Spleen (tissue), 7 donors: ENCODE measurements at regions not wholly inside any gene's neighbourhood (a gene's known extent, or its start where the extent isn't known, plus 50 kb on each side); places are given as distances from the start of the nearest gene placed in this dataset.

Experiments
- CTCF ChIP-seq, 11 experiments: fragments of 200-600 bp in 7 of 11; fragments of 450-650 bp in 4 of 11; sonication (generic) in 4 of 11; IDR thresholded peaks in 8 of 11; conservative IDR thresholded peaks in 3 of 11; 1 replicate in 7 of 11; 2 replicates in 4 of 11; pipeline versions ENCODE4 v1.4.0 to v1.8.0; 2016 to 2021; ENCODE audit warnings: antibody characterized with exemption in 11 of 11, inconsistent platforms in 4 of 11, mild to moderate bottlenecking in 1 of 11
- POLR2A ChIP-seq, 3 donors: fragments of 450-650 bp; IDR thresholded peaks; one replicate each; pipeline ENCODE4 v1.5.1; 2017; ENCODE audit warnings: antibody characterized with exemption in 3 of 3, mild to moderate bottlenecking in 1 of 3
- POLR2AphosphoS5 ChIP-seq, 3 donors: sonication (generic); formaldehyde crosslinking; IDR thresholded peaks; one replicate each; pipeline ENCODE4 v1.5.1; 2017; ENCODE audit warnings: antibody characterized with exemption in 3 of 3
- donor health status: DM: no; HTN: no; CAD: no; lungs with moderate emphysema.
- donor health status: DM: no; HTN: no; CAD: no.
- donor health status: DM: no; HTN: no; CAD: no.

GRCh38 chr5:101915554-101915953 is 380.5 kb downstream of the SLCO4C1 start:
- TF ChIP-seq POLR2AphosphoS5 (IDR thresholded peaks at IDR 0.05) (no peak), CTCF (IDR thresholded peaks at IDR 0.05 in 8 of 11, conservative IDR thresholded peaks at IDR 0.05 in 3 of 11) (no peak), POLR2A (IDR thresholded peaks at IDR 0.05) (no peak)
